ENCODE measurements at regions not wholly inside any gene's neighbourhood (a gene's known extent, or its start where the extent isn't known, plus 50 kb on each side); places are given as distances from the start of the nearest gene placed in this dataset.

DNA sequence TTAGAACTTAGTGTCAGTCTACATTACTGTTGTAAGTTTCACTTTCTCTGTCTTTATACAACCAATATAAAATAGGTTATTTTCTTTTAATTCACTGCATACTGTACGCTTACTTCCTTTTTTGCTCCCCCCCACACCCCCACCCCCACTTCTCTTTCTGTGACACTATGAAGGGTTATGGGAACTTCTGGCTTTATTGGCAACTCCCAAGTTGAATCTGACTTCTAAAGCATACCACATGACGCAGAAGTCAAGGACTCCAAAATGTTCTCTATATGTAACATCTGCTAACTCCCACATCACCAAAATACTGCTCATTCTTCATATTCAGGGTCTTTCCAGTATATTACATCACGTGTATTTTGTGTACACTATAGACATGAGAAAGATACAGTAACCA is 81.2 kb upstream of the ATXN7L3B start:
- DNase-seq (ENCODE audit: low read depth), result no peak

GRCh38 chr12:74468401-74468800 is 69.2 kb upstream of the ATXN7L3B start:
- DNase-seq (ENCODE audit: low read depth), result no peak

DNA sequence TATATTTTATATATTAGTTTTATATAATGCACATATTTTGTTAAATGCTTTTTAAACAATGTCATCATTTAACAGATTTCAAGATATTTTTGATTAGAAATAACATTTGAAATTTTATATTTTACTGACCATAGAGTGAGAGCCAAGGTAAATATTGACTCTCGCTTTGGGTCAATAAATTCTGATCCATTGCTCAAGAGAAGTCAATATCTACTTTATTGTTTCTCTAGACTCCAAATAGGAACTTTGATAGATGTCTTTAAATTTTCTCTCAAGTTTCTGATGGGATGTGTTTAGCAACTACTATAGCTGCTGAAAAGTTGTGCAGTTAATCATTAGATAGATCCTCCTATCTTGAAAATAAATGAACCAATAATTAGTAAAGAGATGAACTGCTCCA is 61.4 kb upstream of the ATXN7L3B start:
- DNase-seq (ENCODE audit: low read depth), result no peak

DNA sequence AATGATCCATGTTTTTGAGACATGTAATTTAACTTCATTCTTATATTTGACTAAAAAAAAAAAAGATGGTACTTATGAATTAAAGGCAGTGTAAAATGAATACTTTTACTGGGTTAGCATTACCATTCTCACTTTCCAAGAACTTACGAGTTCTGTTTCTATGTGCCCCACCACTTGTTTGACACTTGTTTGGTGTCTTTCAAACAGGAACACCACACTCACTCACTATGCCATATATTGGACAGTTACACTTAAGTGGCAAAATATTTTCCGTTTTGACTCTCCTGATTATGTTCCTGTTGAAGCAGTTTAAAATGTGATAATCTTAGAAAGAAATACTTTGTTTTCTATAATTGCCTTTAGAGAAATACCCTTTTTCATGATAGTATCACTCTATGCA is 56.6 kb upstream of the ATXN7L3B start:
- no peak for DNase-seq (ENCODE audit: low read depth)

DNA sequence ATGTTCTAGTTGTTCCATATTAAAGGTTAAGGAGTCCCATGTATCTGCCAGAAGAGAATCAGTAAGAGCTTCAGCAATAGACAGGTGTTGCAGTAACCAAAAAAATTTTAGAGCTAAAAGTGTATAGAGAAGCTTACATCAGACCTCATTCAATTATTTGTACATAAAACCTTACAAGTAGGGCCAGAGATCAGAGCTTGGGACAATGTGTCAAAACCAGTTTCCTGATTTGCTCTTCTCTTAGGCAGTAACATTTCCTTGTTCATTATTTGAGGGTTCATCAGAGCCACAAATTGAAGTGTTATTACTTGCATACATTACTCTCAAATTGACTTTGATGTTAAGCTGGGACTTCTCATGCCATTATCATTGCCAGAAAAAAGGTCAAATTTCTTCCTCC is 55.5 kb upstream of the ATXN7L3B start:
- DNase-seq (ENCODE audit: low read depth), result no peak

- no peak for DNase-seq (ENCODE audit: low read depth)
Measured at GRCh38 chr12:74483057-74483456, 54.6 kb upstream of the ATXN7L3B start.

All from forelimb muscle (tissue), 1 donor.